ENCODE measurements at regions not wholly inside any gene's neighbourhood (a gene's known extent, or its start where the extent isn't known, plus 50 kb on each side); places are given as distances from the start of the nearest gene placed in this dataset.

DNA sequence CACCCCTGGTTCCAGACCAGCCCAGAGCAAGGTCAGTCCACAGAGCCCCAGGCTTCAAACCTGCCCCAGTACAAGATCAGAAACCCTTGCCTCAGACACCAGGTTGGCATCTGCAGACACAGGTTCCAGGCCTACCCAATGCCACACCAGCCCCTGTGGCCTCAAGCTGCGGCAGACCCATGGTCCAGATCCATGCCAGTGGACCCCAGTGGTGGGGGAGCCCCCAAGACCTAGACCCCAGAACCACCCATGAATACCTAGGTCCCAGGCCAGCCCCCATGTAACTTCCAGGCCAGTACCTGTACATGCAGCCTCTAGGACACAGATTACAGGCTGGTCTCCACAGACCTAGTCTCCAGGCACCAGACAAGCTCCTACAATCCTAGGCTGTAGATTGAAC, 1019.3 kb downstream of the JRKL start:
- H3K36me3 Mint-ChIP-seq (ENCODE audit: low read depth) = no peaks in the 10 kb centered on the region; the same call in 2 of the 3 replicates
- no peak for TF ChIP-seq EZH2 (IDR thresholded peaks at IDR 0.05; ENCODE audit: low read depth, unreplicated experiment)
- no peak for TF ChIP-seq ZNF331 (CRISPR knock-in tag; IDR thresholded peaks at IDR 0.05; ENCODE audit: low read depth)
- TF ChIP-seq, protein P1, sequence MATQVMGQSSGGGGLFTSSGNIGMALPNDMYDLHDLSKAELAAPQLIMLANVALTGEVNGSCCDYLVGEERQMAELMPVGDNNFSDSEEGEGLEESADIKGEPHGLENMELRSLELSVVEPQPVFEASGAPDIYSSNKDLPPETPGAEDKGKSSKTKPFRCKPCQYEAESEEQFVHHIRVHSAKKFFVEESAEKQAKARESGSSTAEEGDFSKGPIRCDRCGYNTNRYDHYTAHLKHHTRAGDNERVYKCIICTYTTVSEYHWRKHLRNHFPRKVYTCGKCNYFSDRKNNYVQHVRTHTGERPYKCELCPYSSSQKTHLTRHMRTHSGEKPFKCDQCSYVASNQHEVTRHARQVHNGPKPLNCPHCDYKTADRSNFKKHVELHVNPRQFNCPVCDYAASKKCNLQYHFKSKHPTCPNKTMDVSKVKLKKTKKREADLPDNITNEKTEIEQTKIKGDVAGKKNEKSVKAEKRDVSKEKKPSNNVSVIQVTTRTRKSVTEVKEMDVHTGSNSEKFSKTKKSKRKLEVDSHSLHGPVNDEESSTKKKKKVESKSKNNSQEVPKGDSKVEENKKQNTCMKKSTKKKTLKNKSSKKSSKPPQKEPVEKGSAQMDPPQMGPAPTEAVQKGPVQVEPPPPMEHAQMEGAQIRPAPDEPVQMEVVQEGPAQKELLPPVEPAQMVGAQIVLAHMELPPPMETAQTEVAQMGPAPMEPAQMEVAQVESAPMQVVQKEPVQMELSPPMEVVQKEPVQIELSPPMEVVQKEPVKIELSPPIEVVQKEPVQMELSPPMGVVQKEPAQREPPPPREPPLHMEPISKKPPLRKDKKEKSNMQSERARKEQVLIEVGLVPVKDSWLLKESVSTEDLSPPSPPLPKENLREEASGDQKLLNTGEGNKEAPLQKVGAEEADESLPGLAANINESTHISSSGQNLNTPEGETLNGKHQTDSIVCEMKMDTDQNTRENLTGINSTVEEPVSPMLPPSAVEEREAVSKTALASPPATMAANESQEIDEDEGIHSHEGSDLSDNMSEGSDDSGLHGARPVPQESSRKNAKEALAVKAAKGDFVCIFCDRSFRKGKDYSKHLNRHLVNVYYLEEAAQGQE (IDR thresholded peaks at IDR 0.05; ENCODE audit: unreplicated experiment) = no peak
- TF ChIP-seq JUNB (IDR thresholded peaks at IDR 0.05; ENCODE audit: unreplicated experiment) = no peak
- TF ChIP-seq CREB1 (CRISPR knock-in tag; IDR thresholded peaks at IDR 0.05; ENCODE audit: low read depth) = no peak
- TF ChIP-seq, protein P2, sequence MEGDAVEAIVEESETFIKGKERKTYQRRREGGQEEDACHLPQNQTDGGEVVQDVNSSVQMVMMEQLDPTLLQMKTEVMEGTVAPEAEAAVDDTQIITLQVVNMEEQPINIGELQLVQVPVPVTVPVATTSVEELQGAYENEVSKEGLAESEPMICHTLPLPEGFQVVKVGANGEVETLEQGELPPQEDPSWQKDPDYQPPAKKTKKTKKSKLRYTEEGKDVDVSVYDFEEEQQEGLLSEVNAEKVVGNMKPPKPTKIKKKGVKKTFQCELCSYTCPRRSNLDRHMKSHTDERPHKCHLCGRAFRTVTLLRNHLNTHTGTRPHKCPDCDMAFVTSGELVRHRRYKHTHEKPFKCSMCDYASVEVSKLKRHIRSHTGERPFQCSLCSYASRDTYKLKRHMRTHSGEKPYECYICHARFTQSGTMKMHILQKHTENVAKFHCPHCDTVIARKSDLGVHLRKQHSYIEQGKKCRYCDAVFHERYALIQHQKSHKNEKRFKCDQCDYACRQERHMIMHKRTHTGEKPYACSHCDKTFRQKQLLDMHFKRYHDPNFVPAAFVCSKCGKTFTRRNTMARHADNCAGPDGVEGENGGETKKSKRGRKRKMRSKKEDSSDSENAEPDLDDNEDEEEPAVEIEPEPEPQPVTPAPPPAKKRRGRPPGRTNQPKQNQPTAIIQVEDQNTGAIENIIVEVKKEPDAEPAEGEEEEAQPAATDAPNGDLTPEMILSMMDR (conservative IDR thresholded peaks at IDR 0.05; ENCODE audit: low read depth in 2 of 2) = no peak
- Histone ChIP-seq H3K79me2 (replicated peaks; ENCODE audit: insufficient read depth) (no peaks in the 10 kb centered on the region), H3F3A (replicated peaks; ENCODE audit: low read depth) (no peaks in the 10 kb centered on the region), H2AFZ (no peak overlapping the region), H3K9me2 (ENCODE audit: insufficient read depth) (no peaks in the 10 kb centered on the region), H3K4me2 (no peak overlapping the region), H3K4me1 (ENCODE audit: insufficient read depth) (no peaks in the 10 kb centered on the region), H3K27ac (ENCODE audit: low read depth) (no peak overlapping the region), H3K4me3 (no peak overlapping the region), H4K20me1 (replicated peaks; ENCODE audit: insufficient read depth) (no peaks in the 10 kb centered on the region), H3K27me3 (ENCODE audit: insufficient read depth) (no peaks in the 10 kb centered on the region), H3K36me3 (ENCODE audit: insufficient read depth) (no peaks in the 10 kb centered on the region)
- no peak overlapping the region for H3K4me3 Mint-ChIP-seq
- ATAC-seq (no peak), DNase-seq (ENCODE audit: low spot score) (no peak)
- H3K27ac Mint-ChIP-seq = no peak overlapping the region
- H3K4me1 Mint-ChIP-seq = no peaks in the 10 kb centered on the region
- no peaks in the 10 kb centered on the region; the same call in 2 of the 3 replicates for H3K9me3 Mint-ChIP-seq
- H3K27me3 Mint-ChIP-seq (ENCODE audit: insufficient read depth, low read depth, poor library complexity) = peaks cover 3% of the 10 kb centered on the region

DNA sequence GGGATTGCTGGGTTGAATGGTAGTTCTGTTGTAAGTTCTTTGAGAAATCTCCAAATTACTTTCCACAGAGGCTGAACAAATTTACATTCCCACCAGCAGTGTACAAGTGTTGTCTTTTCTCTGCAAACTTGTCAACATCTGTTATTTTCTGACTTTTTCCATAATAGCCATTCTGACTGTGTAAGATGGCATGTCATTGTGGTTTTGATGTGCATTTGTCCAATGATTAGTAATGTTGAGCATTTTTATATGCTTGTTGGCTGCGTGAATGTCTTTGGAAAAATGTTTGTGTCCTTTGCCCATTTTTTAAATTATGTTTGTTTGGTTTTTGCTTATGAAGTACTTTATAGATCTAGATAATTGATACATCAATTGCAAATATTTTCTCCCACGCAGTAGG, 1025.0 kb downstream of the JRKL start:
- no peaks in the 10 kb centered on the region for H3K9me3 Mint-ChIP-seq
- no peak overlapping the region for H3K4me3 Mint-ChIP-seq
- H3F3A ChIP-seq (replicated peaks; ENCODE audit: low read depth) = no peaks in the 10 kb centered on the region
- H4K20me1 ChIP-seq (replicated peaks; ENCODE audit: insufficient read depth) = no peaks in the 10 kb centered on the region
- H3K36me3 Mint-ChIP-seq (ENCODE audit: low read depth) = no peaks in the 10 kb centered on the region
- H3K4me3 ChIP-seq = no peak overlapping the region
- no peaks in the 10 kb centered on the region for H3K27me3 Mint-ChIP-seq (ENCODE audit: insufficient read depth, low read depth, poor library complexity)
- ATAC-seq (no peak), DNase-seq (ENCODE audit: low spot score) (no peak)
- H3K4me2 ChIP-seq = no peak overlapping the region
- no peaks in the 10 kb centered on the region for H3K4me1 ChIP-seq (ENCODE audit: insufficient read depth)
- no peak overlapping the region for H3K27ac Mint-ChIP-seq
- H3K36me3 ChIP-seq (ENCODE audit: insufficient read depth) = no peaks in the 10 kb centered on the region
- H3K27me3 ChIP-seq (ENCODE audit: insufficient read depth) = no peaks in the 10 kb centered on the region
- no peak overlapping the region for H3K27ac ChIP-seq (ENCODE audit: low read depth)
- no peaks in the 10 kb centered on the region for H3K4me1 Mint-ChIP-seq
- H2AFZ ChIP-seq = no peak overlapping the region
- H3K79me2 ChIP-seq (replicated peaks; ENCODE audit: insufficient read depth) = no peaks in the 10 kb centered on the region
- no peaks in the 10 kb centered on the region for H3K9me2 ChIP-seq (ENCODE audit: insufficient read depth)
- TF ChIP-seq ZNF331 (CRISPR knock-in tag; IDR thresholded peaks at IDR 0.05; ENCODE audit: low read depth) (no peak), STAT1 (IDR thresholded peaks at IDR 0.05; ENCODE audit: unreplicated experiment) (no peak), POLR2AphosphoS5 (IDR thresholded peaks at IDR 0.05; ENCODE audit: low read depth) (no peak), JUNB (IDR thresholded peaks at IDR 0.05; ENCODE audit: unreplicated experiment) (no peak), CREB1 (CRISPR knock-in tag; IDR thresholded peaks at IDR 0.05; ENCODE audit: low read depth) (no peak)
- TF ChIP-seq, protein P3, sequence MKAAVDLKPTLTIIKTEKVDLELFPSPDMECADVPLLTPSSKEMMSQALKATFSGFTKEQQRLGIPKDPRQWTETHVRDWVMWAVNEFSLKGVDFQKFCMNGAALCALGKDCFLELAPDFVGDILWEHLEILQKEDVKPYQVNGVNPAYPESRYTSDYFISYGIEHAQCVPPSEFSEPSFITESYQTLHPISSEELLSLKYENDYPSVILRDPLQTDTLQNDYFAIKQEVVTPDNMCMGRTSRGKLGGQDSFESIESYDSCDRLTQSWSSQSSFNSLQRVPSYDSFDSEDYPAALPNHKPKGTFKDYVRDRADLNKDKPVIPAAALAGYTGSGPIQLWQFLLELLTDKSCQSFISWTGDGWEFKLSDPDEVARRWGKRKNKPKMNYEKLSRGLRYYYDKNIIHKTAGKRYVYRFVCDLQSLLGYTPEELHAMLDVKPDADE (IDR thresholded peaks at IDR 0.05) = no peak
- TF ChIP-seq, protein P2 (conservative IDR thresholded peaks at IDR 0.05; ENCODE audit: low read depth in 2 of 2) = no peak
- TF ChIP-seq, protein P1 (IDR thresholded peaks at IDR 0.05; ENCODE audit: unreplicated experiment) = no peak

Data from GM23338 (cell line).